ENCODE measurements at regions not wholly inside any gene's neighbourhood (a gene's known extent, or its start where the extent isn't known, plus 50 kb on each side); places are given as distances from the start of the nearest gene placed in this dataset.

DNA sequence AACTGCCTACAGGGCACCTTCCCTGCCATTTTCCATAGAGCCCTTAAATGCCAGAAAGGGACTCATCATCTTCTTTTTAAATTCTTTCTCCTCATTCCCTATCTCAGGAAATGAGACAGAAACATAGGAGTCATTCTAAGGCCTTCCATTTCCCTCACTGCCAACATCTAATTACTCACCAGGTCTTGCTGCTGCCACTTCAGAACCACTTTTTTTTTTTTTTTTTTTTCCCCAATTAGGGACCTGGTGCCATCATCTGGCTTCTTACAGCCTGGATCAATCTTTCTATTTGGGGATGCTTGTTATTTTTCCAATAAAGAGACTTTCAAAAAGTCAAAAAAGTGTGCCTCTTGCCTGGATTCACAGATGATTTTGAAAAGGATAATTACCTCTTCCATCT lies 373.4 kb downstream of the LPIN1 start:
- no peak for TF ChIP-seq JUND (IDR thresholded peaks at IDR 0.05; ENCODE audit: low read depth)
- in situ Hi-C loops (cut with HindIII; ENCODE audit: low pct_unique_long_range_greater_than_20kb, low sequenced_read_pairs), result no loop called here
- DNase-seq (ENCODE audit: low read depth in 1 of 2, low spot score in 1 of 2), result no peak

DNA sequence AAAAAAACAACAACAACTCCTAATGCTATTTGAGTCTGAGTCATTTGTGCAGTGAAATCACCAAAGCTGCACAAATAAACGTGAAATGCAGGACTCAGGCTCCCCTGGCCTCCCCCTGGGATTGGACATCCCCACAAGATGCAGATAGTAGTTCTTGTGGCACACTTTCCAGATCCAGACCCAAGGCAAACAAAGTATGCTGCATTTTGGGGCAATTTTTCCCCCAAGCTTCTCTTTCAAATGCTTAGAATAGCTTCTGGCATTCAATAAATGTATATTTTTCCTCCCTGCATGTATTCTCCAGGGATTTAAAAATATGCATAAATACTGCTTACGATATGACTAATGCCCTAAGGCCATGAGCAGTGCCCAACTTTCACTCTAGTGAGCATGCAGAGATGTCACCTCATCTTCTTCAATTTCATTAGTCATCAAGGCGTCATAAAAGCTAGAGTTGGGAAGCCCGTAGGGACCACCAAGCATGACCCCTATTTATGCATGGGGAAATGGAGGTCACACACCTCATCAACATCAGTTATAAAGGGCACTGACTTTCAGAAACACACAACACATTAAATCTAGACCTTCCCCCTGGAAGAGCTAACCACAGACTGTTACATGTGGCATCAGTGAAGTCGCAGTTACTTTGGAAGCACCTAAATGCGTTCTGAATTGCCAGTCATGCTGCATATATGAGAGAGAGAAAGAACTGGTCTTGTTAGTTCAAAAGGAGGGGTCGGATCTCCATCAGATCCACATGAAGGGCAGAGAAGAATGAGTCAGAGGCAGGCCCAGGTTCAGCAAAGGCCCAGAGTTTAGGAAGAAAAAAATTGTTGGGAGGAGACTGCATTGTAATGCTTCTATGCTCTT lies 374.1 kb downstream of the LPIN1 start:
- TF ChIP-seq JUND (IDR thresholded peaks at IDR 0.05; ENCODE audit: low read depth), result no peak
- no peak for DNase-seq (ENCODE audit: low read depth in 1 of 2, low spot score in 1 of 2)
- in situ Hi-C loops (cut with HindIII; ENCODE audit: low pct_unique_long_range_greater_than_20kb, low sequenced_read_pairs), result no loop called here

DNA sequence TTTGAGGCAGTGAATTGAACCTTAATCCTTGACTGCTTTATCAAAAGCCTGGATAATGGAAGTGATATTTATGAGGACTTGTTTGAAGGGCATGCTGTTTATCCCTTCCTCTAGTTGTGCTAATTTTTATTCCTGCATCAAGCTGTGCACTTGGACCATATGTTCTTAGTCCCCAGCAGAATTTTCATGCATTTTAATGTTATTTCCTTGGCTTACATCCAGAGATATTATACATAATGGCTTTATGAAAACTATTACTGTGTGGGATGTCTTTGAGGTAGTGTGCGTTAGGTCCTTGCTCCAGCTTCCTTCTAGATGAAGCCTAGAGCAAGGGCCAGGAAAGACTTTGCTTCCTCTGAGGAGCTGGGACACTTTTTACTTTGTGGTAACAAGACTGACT lies 378.4 kb downstream of the LPIN1 start:
- no peak for DNase-seq (ENCODE audit: low read depth in 1 of 2, low spot score in 1 of 2)
- no peak for TF ChIP-seq JUND (IDR thresholded peaks at IDR 0.05; ENCODE audit: low read depth)
- in situ Hi-C loops (cut with HindIII; ENCODE audit: low pct_unique_long_range_greater_than_20kb, low sequenced_read_pairs), result no loop called here

DNA sequence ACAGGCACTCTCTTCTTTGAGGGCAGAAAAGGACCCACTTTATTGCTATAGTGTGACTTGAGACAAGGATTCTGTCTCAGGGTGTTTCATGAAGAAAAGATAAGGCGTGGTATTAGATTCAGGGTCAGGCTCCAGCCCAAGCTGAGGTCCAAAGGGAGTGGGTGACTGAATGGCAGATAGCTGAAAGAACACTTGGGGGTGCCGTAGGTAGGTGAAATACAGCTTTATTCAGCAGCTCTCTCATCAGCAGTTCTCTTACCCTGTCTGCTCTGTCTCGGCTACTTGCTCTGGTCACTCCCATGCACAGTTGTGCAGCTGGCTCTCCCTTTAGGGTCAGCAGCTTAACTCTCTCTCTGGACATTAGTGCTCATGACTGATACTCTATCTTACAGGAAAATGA lies 379.9 kb downstream of the LPIN1 start:
- in situ Hi-C loops (cut with HindIII; ENCODE audit: low pct_unique_long_range_greater_than_20kb, low sequenced_read_pairs), result no loop called here
- DNase-seq (ENCODE audit: low read depth in 1 of 2, low spot score in 1 of 2), result no peak

DNA sequence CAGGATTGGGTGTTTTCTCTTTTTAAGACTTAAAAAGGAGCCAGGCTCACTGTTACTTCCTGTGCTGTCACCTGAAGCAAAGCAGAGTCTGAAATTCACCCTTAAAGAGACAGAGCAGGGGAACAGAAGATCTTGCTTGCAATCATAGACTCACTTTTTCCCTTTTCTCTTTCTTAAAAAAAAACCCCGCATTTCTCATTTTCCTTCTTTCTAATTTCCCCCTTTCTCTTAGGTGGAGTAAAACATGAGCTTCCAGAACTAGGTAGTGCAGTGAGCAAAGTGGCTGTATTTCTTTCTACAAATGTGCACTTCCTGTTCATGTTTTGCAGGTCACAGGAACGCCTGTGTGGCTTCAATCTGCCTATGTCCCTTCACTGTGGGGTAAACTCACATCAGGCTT lies 381.2 kb downstream of the LPIN1 start:
- TF ChIP-seq JUND (IDR thresholded peaks at IDR 0.05; ENCODE audit: low read depth), result no peak
- no peak for DNase-seq (ENCODE audit: low read depth in 1 of 2, low spot score in 1 of 2)
- in situ Hi-C loops (cut with HindIII; ENCODE audit: low pct_unique_long_range_greater_than_20kb, low sequenced_read_pairs), result no loop called here

More for the DNA sequence above, 379.9 kb downstream of the LPIN1 start:
- no peak for TF ChIP-seq JUND (IDR thresholded peaks at IDR 0.05; ENCODE audit: low read depth)

- no peak for TF ChIP-seq JUND (IDR thresholded peaks at IDR 0.05; ENCODE audit: low read depth)
- no peak for DNase-seq (ENCODE audit: low read depth in 1 of 2, low spot score in 1 of 2)
- in situ Hi-C loops (cut with HindIII; ENCODE audit: low pct_unique_long_range_greater_than_20kb, low sequenced_read_pairs), result no loop called here
These were observed 385.5 kb downstream of the LPIN1 start for GRCh38 chr2:12131975-12132374.

- in situ Hi-C loops (cut with HindIII; ENCODE audit: low pct_unique_long_range_greater_than_20kb, low sequenced_read_pairs), result no loop called here
- no peak for TF ChIP-seq JUND (IDR thresholded peaks at IDR 0.05; ENCODE audit: low read depth)
- DNase-seq (ENCODE audit: low read depth in 1 of 2, low spot score in 1 of 2), result no peak
These were observed 395.3 kb downstream of the LPIN1 start for GRCh38 chr2:12141618-12142258.

- in situ Hi-C loops (cut with HindIII; ENCODE audit: low pct_unique_long_range_greater_than_20kb, low sequenced_read_pairs), result no loop called here
- no peak for TF ChIP-seq JUND (IDR thresholded peaks at IDR 0.05; ENCODE audit: low read depth)
- DNase-seq (ENCODE audit: low read depth in 1 of 2, low spot score in 1 of 2), result no peak
These were observed 405.3 kb downstream of the LPIN1 start for GRCh38 chr2:12151716-12152115.

GRCh38 chr2:12152888-12153287 lies 406.5 kb downstream of the LPIN1 start:
- no peak for TF ChIP-seq JUND (IDR thresholded peaks at IDR 0.05; ENCODE audit: low read depth)

GRCh38 chr2:12155303-12156051 lies 409.0 kb downstream of the LPIN1 start:
- in situ Hi-C loops (cut with HindIII; ENCODE audit: low pct_unique_long_range_greater_than_20kb, low sequenced_read_pairs), result no loop called here
- DNase-seq (ENCODE audit: low read depth in 1 of 2, low spot score in 1 of 2), result no peak
- no peak for TF ChIP-seq JUND (IDR thresholded peaks at IDR 0.05; ENCODE audit: low read depth)

More at GRCh38 chr2:12152888-12153287, 406.5 kb downstream of the LPIN1 start:
- in situ Hi-C loops (cut with HindIII; ENCODE audit: low pct_unique_long_range_greater_than_20kb, low sequenced_read_pairs), result no loop called here
- DNase-seq (ENCODE audit: low read depth in 1 of 2, low spot score in 1 of 2), result no peak

DNA sequence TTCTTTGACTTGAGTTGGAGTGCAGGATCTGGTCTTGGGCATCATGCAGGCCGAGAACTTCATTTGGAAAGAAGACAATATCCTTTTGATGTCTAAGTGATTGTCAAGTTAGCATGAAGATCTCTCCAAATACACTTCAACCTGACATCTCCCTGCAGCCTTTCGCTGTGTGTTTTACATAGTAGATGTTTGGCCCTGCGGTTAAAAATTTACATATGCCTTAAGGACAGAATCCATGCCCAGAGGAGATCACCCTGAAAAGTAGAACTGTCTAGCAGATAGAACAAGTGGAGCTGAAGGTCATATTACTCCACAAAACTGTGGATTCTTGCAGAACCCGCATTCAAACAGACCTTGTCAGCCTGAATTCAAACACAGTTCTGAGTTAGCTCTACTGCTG lies 409.9 kb downstream of the LPIN1 start:
- no peak for TF ChIP-seq JUND (IDR thresholded peaks at IDR 0.05; ENCODE audit: low read depth)
- DNase-seq (ENCODE audit: low read depth in 1 of 2, low spot score in 1 of 2), result no peak
- in situ Hi-C loops (cut with HindIII; ENCODE audit: low pct_unique_long_range_greater_than_20kb, low sequenced_read_pairs), result no loop called here

DNA sequence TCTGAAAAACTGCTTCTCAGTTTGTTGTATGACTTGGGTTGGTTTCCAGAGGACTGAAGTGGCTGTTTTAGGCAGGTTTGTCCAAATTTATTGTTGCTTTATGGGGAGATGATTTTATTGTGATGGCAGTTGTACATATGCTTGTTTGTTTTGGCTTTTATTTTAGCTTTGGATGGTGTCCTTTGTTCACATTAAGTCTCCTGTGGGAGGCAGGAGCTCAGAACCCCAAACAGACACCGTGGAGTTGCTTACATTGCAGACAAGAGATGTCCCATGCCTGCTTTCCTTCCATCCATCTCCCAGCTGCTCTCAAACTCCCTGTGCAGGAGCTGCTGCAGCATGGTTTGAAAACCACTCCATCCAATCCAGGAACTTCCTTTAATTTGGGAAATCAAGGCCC lies 414.7 kb downstream of the LPIN1 start:
- no peak for DNase-seq (ENCODE audit: low read depth in 1 of 2, low spot score in 1 of 2)
- TF ChIP-seq JUND (IDR thresholded peaks at IDR 0.05; ENCODE audit: low read depth), result no peak
- in situ Hi-C loops (cut with HindIII; ENCODE audit: low pct_unique_long_range_greater_than_20kb, low sequenced_read_pairs), result no loop called here
